Thymus (tissue), 11 donors: ENCODE measurements at regions not wholly inside any gene's neighbourhood (a gene's known extent, or its start where the extent isn't known, plus 50 kb on each side); places are given as distances from the start of the nearest gene placed in this dataset.

Experiments used
- DNase-seq, 9 donors: peaks; one replicate each; pipeline ENCODE4 v3.0.0-alpha.2; 2013; ENCODE audit warnings: low spot score in 9 of 9, low read depth in 6 of 9, missing footprints in 1 of 9
- H3K27ac ChIP-seq, 2 donors: one replicate each; pipeline ENCODE4 v1.5.1; 2013; ENCODE audit warnings: control low read depth in 1 of 2, low read depth in 1 of 2, low read length in 1 of 2, mild to moderate bottlenecking in 1 of 2, moderate library complexity in 1 of 2
- H3K27me3 ChIP-seq, 2 donors: one replicate each; pipeline ENCODE4 v1.5.1; 2013; ENCODE audit warnings: low read length in 1 of 2; ENCODE audit not compliant: control insufficient read depth in 2 of 2, insufficient read depth in 1 of 2
- H3K36me3 ChIP-seq, 2 donors: one replicate each; pipeline ENCODE4 v1.5.1; 2013; ENCODE audit warnings: low read length in 1 of 2, mild to moderate bottlenecking in 1 of 2, moderate library complexity in 1 of 2; ENCODE audit not compliant: control insufficient read depth in 2 of 2, insufficient read depth in 2 of 2
- H3K4me1 ChIP-seq, 2 donors: one replicate each; pipeline ENCODE4 v1.5.1; 2013; ENCODE audit warnings: low read length in 2 of 2; ENCODE audit not compliant: control insufficient read depth in 2 of 2, insufficient read depth in 2 of 2
- H3K4me3 ChIP-seq, 2 donors: one replicate each; pipeline ENCODE4 v1.5.1; 2013; ENCODE audit warnings: low read length in 2 of 2, control low read depth in 1 of 2, mild to moderate bottlenecking in 1 of 2
- H3K9me3 ChIP-seq, 2 donors: one replicate each; pipeline ENCODE4 v1.5.1; 2013; ENCODE audit warnings: low read length in 1 of 2, mild to moderate bottlenecking in 1 of 2; ENCODE audit not compliant: control insufficient read depth in 2 of 2, insufficient read depth in 1 of 2
- WGBS: extraction: QIAGEN DNeasy Blood & Tissue Kit; methylation state at CpG from one replicate; pipeline ENCODE4 v1.1.7; 2013; 5-methylcytosine and 5-hydroxymethylcytosine counted together
- donor health status: healthy.

- no peak overlapping the region for H3K27ac ChIP-seq
- no peak overlapping the region for H3K4me3 ChIP-seq
- 96% methylated on average over 4 of the region's 4 CpGs for WGBS
- no peaks in the 10 kb centered on the region for H3K9me3 ChIP-seq
- H3K27me3 ChIP-seq = no peaks in the 10 kb centered on the region
- no peaks in the 10 kb centered on the region for H3K4me1 ChIP-seq
- H3K36me3 ChIP-seq = no peaks in the 10 kb centered on the region
- no peak for DNase-seq
These were observed 1479.2 kb downstream of the UQCRFS1 start for GRCh38 chr19:27733551-27734266.

DNA sequence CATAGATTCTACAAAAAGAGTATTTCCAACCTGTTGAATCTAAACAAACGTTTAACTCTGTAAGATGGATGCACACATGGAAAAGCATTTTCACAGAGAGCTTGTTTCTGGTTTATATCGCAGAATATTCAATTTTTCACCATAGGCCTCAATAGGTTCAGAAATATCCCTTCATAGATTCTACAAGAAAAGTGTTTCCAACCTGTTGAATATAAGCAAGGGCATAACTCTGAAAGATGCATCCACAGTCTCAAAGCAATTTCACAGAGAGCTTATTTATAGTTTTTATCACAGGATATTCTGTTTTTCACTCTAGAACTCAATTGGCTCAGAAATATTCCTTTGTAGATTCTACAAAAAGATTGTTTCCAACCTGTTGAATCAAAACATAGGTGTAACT, 1483.6 kb downstream of the UQCRFS1 start:
- H3K9me3 ChIP-seq = no peaks in the 10 kb centered on the region
- no peaks in the 10 kb centered on the region for H3K4me1 ChIP-seq
- no peak overlapping the region for H3K4me3 ChIP-seq
- no peak for DNase-seq
- no peak overlapping the region for H3K27ac ChIP-seq
- H3K36me3 ChIP-seq = no peaks in the 10 kb centered on the region
- WGBS = 93% methylated on average over 2 of the region's 2 CpGs
- no peaks in the 10 kb centered on the region for H3K27me3 ChIP-seq

DNA sequence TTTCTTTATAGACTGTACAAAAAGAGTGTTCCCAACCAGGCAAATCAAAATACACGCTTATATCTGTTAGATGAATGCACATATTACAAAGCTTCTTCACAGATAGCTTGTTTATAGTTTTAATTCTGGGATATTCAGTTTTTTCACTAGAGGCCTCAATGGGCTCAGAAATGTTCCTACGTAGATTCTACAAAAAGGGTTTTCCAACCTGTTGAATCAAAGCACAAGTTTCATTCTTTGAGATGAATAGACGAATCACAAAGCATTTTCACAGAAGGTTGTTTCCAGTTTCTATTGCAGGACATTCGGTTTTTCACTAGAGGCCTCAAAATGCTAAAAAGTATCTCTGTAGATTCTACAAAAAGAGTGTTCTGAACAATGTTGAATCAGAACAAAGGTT, 1490.3 kb downstream of the UQCRFS1 start:
- H3K9me3 ChIP-seq = peaks cover 0 to 6% of the 10 kb centered on the region in 2 donors
- WGBS = 80% methylated on average over 4 of the region's 4 CpGs

DNA sequence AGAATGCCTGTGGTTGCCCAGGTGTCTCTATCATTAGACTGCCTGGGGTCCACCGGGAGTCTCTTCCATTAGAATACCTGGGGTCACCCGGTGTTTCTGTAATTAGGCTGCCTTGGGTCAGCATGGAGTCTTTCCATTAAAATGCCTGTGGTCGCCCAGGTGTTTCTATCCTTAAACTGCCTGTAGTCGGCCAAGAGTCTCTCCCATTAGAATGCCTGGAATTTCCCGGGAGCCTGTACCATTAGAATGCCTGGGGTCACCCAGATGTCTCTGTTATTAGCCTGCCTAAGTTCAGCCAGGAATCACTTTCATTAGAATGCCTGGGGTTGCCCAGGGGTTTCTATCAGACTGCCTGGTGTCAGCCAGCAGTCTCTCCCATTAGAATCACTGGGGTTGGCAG, 1492.8 kb downstream of the UQCRFS1 start:
- 85% methylated on average over 5 of the region's 5 CpGs for WGBS
- Histone ChIP-seq H3K9me3 (peaks cover 0 to 6% of the 10 kb centered on the region in 2 donors), H3K4me1 (no peaks in the 10 kb centered on the region), H3K36me3 (no peaks in the 10 kb centered on the region), H3K4me3 (no peak overlapping the region), H3K27ac (no peak overlapping the region), H3K27me3 (no peaks in the 10 kb centered on the region)
- DNase-seq = no peak

More for the DNA sequence above, 1490.3 kb downstream of the UQCRFS1 start:
- no peaks in the 10 kb centered on the region for H3K36me3 ChIP-seq
- DNase-seq = no peak
- no peaks in the 10 kb centered on the region for H3K27me3 ChIP-seq
- H3K4me3 ChIP-seq = no peak overlapping the region
- no peaks in the 10 kb centered on the region for H3K4me1 ChIP-seq
- H3K27ac ChIP-seq = no peak overlapping the region

DNA sequence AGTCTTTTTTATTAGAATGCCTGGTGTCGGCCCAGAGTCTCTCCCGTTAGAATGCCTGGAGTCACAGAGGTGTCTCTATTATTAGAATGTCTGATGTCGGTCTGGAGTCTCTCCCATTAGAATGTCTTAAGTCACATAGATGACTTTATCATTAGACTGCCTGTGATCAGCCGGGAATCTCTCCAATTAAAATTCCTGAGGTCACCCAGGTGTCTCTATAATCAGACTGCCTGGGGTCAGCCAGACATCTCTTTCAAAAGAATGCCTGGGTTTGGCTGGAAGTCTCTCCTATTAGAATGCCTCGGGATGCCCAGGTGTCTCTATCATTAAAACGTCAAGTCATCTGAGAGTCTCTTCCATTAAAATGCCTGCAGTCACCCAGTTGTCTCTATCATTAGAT, 1493.9 kb downstream of the UQCRFS1 start:
- H3K36me3 ChIP-seq = no peaks in the 10 kb centered on the region
- H3K9me3 ChIP-seq = peaks cover 0 to 6% of the 10 kb centered on the region in 2 donors
- 92% methylated on average over 6 of the region's 6 CpGs for WGBS
- no peaks in the 10 kb centered on the region for H3K27me3 ChIP-seq
- DNase-seq = no peak
- H3K4me1 ChIP-seq = no peaks in the 10 kb centered on the region
- H3K4me3 ChIP-seq = no peak overlapping the region
- H3K27ac ChIP-seq = no peak overlapping the region

DNA sequence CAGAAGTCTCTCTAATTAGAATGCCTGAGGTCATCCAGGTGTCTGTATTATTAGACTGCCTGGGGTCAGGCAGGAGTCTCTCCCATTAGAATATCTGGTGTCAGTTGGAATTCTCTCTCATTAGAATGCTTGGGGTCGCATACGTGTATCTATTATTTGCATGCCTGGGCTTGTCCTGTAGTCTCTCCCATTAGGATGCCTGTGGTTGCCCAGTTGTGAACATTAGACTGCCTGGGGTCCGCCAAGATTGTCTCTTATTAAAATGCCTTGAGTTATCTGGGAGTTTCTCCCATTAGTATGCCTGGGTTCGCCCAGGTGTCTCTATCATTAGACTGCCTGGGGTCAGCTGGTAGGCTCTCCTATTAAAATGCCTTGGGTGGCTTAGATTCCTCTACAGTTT, 1494.7 kb downstream of the UQCRFS1 start:
- Histone ChIP-seq H3K36me3 (no peaks in the 10 kb centered on the region), H3K27me3 (no peaks in the 10 kb centered on the region), H3K9me3 (peaks cover 0 to 6% of the 10 kb centered on the region in 2 donors), H3K4me1 (no peaks in the 10 kb centered on the region), H3K27ac (no peak overlapping the region), H3K4me3 (no peak overlapping the region)
- WGBS = 80% methylated on average over 4 of the region's 4 CpGs
- DNase-seq = no peak

DNA sequence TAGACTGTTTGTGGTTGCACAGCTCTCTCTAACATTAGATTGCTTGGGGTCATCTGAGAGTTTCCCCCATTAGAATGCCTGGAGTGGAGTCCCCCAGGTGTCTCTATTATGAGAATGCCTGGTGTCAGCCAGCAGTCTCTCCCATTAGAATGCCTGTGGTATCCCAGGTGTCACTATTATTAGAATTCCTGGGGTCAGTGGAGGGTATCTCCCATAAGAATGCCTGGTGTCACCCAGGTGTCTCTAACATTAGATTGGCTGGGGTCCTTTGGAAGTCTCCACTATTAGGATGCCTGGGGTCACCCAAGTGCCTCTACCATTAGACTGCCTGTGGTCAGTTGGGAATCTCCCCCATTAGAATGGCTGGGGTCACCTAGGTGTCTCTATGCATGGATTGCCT, 1495.1 kb downstream of the UQCRFS1 start:
- H3K27ac ChIP-seq = no peak overlapping the region
- no peak overlapping the region for H3K4me3 ChIP-seq
- H3K9me3 ChIP-seq = peaks cover 0 to 6% of the 10 kb centered on the region in 2 donors
- no peaks in the 10 kb centered on the region for H3K4me1 ChIP-seq
- no peaks in the 10 kb centered on the region for H3K27me3 ChIP-seq
- no peaks in the 10 kb centered on the region for H3K36me3 ChIP-seq
- no peak for DNase-seq

- H3K9me3 ChIP-seq = peaks cover 0 to 6% of the 10 kb centered on the region in 2 donors
- 80% methylated on average over 3 of the region's 3 CpGs for WGBS
- no peaks in the 10 kb centered on the region for H3K27me3 ChIP-seq
- DNase-seq = no peak
- H3K36me3 ChIP-seq = no peaks in the 10 kb centered on the region
- H3K4me1 ChIP-seq = no peaks in the 10 kb centered on the region
- H3K4me3 ChIP-seq = no peak overlapping the region
- no peak overlapping the region for H3K27ac ChIP-seq
These were observed 1496.0 kb downstream of the UQCRFS1 start for GRCh38 chr19:27716922-27717321.

DNA sequence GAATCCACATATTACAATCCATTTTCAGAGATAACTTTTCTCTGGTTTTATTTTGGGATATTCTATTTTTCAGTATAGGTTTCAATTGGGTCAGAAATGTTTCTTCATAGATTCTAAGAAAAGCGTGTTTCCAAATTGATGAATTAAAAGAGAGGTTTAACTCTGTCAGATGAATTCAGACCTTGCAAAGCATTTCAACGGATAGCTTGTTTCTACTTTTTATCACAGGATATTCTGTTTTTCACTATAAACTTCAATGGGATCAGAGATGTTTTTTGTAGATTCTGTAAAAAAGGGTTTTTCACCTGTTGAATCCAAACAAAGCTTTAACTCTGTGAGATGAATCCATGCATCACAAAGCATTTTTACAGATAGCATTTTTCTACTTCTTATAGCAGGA, 1498.1 kb downstream of the UQCRFS1 start:
- Histone ChIP-seq H3K27me3 (no peaks in the 10 kb centered on the region), H3K9me3 (peaks cover 0 to 6% of the 10 kb centered on the region in 2 donors), H3K36me3 (no peaks in the 10 kb centered on the region), H3K4me3 (no peak overlapping the region), H3K27ac (no peak overlapping the region), H3K4me1 (no peaks in the 10 kb centered on the region)
- 72% methylated on average over 2 of the region's 2 CpGs for WGBS
- no peak for DNase-seq
